ENCODE measurements at regions not wholly inside any gene's neighbourhood (a gene's known extent, or its start where the extent isn't known, plus 50 kb on each side); places are given as distances from the start of the nearest gene placed in this dataset.

GRCh38 chr13:80037505-80037888 is 303.4 kb downstream of the SPRY2 start:
- H3K27me3 ChIP-seq (ENCODE audit: control insufficient read depth, extremely low read depth, insufficient read depth, low read length) = no peaks in the 10 kb centered on the region
- peak overlapping the region; percentile 65 for H3K27ac ChIP-seq (ENCODE audit: control insufficient read depth, insufficient read depth, low read length)
- TF ChIP-seq CTCF (optimal IDR thresholded peaks at IDR 0.05 in 1 of 3, IDR thresholded peaks at IDR 0.05 in 1 of 3, conservative IDR thresholded peaks at IDR 0.05 in 1 of 3; ENCODE audit: extremely low read depth in 1 of 3, insufficient read depth in 2 of 3, low read length in 3 of 3) (no peak), EZH2 (IDR thresholded peaks at IDR 0.05; ENCODE audit: low read length) (no peak)
- no peaks in the 10 kb centered on the region for H3K79me2 ChIP-seq (ENCODE audit: control insufficient read depth, insufficient read depth, low read length)
- H3K4me1 ChIP-seq (ENCODE audit: control insufficient read depth, extremely low read depth, insufficient read depth, low read length) = peaks cover 42% of the 10 kb centered on the region
- H3K9me3 ChIP-seq (ENCODE audit: control insufficient read depth, low read depth, low read length) = no peaks in the 10 kb centered on the region
- H4K20me1 ChIP-seq (ENCODE audit: control insufficient read depth, extremely low read depth, insufficient read depth, low read length) = no peaks in the 10 kb centered on the region
- no peaks in the 10 kb centered on the region for H3K36me3 ChIP-seq (ENCODE audit: control insufficient read depth in 2 of 2, extremely low read depth in 1 of 2, insufficient read depth in 2 of 2, low read length in 2 of 2)
- no peak overlapping the region for H3K9ac ChIP-seq (ENCODE audit: control insufficient read depth, extremely low read depth, insufficient read depth, low read length)
- no peaks in the 10 kb centered on the region for H3K9me1 ChIP-seq (ENCODE audit: control insufficient read depth, extremely low read depth, insufficient read depth, low read length)
- no peak overlapping the region for H2AFZ ChIP-seq (ENCODE audit: control insufficient read depth, low read length)
- FAIRE-seq (peak; percentile 100), DNase-seq (ENCODE audit: low read depth, low spot score) (peak; percentile 44)
- H3K4me3 ChIP-seq (ENCODE audit: control insufficient read depth in 2 of 3, extremely low read depth in 1 of 3, insufficient read depth in 2 of 3, low read depth in 1 of 3, low read length in 3 of 3) = no peak overlapping the region
- dilution Hi-C loops (cut with MboI; ENCODE audit: extremely low pct_ligation_motif_present, low sequenced_read_pairs) = no loop called here
- peak overlapping the region; percentile 20 for H3K4me2 ChIP-seq (ENCODE audit: control insufficient read depth, extremely low read depth, insufficient read depth, low read depth, low read length)

GRCh38 chr13:80036845-80037504 is 304.0 kb downstream of the SPRY2 start:
- Histone ChIP-seq H3K36me3 (ENCODE audit: control insufficient read depth in 2 of 2, extremely low read depth in 1 of 2, insufficient read depth in 2 of 2, low read length in 2 of 2) (no peaks in the 10 kb centered on the region), H4K20me1 (ENCODE audit: control insufficient read depth, extremely low read depth, insufficient read depth, low read length) (no peaks in the 10 kb centered on the region), H3K4me3 (ENCODE audit: control insufficient read depth in 2 of 3, extremely low read depth in 1 of 3, insufficient read depth in 2 of 3, low read depth in 1 of 3, low read length in 3 of 3) (no peak overlapping the region), H3K4me2 (ENCODE audit: control insufficient read depth, extremely low read depth, insufficient read depth, low read depth, low read length) (peak overlapping the region; percentile 20), H3K9ac (ENCODE audit: control insufficient read depth, extremely low read depth, insufficient read depth, low read length) (no peak overlapping the region), H3K9me1 (ENCODE audit: control insufficient read depth, extremely low read depth, insufficient read depth, low read length) (no peaks in the 10 kb centered on the region), H3K4me1 (ENCODE audit: control insufficient read depth, extremely low read depth, insufficient read depth, low read length) (peaks cover 42% of the 10 kb centered on the region), H2AFZ (ENCODE audit: control insufficient read depth, low read length) (peak overlapping the region; percentile 56), H3K27ac (ENCODE audit: control insufficient read depth, insufficient read depth, low read length) (peak overlapping the region; percentile 65), H3K27me3 (ENCODE audit: control insufficient read depth, extremely low read depth, insufficient read depth, low read length) (no peaks in the 10 kb centered on the region), H3K9me3 (ENCODE audit: control insufficient read depth, low read depth, low read length) (no peaks in the 10 kb centered on the region), H3K79me2 (ENCODE audit: control insufficient read depth, insufficient read depth, low read length) (no peaks in the 10 kb centered on the region)
- FAIRE-seq (no peak), DNase-seq (ENCODE audit: low read depth, low spot score) (no peak)
- dilution Hi-C loops (cut with MboI; ENCODE audit: extremely low pct_ligation_motif_present, low sequenced_read_pairs) = no loop called here
- TF ChIP-seq CTCF (optimal IDR thresholded peaks at IDR 0.05 in 1 of 3, IDR thresholded peaks at IDR 0.05 in 1 of 3, conservative IDR thresholded peaks at IDR 0.05 in 1 of 3; ENCODE audit: extremely low read depth in 1 of 3, insufficient read depth in 2 of 3, low read length in 3 of 3) (no peak), EZH2 (IDR thresholded peaks at IDR 0.05; ENCODE audit: low read length) (no peak)

Data from keratinocyte (primary cell).